Mesendoderm (in vitro differentiated cells): ENCODE measurements at regions not wholly inside any gene's neighbourhood (a gene's known extent, or its start where the extent isn't known, plus 50 kb on each side); places are given as distances from the start of the nearest gene placed in this dataset.

Experiments
- DNase-seq: peaks from one replicate; pipeline ENCODE4 v3.0.0; 2013
- H2AK5ac ChIP-seq: 2 replicates; pipeline ENCODE4 v1.6.1; 2013; ENCODE audit warnings: low read length, inconsistent platforms
- H2BK120ac ChIP-seq: 2 replicates; pipeline ENCODE4 v1.6.1; 2013; ENCODE audit warnings: low read depth, mild to moderate bottlenecking, low read length, moderate library complexity, mixed read lengths
- H2BK15ac ChIP-seq: replicated peaks from 2 replicates; pipeline ENCODE4 v1.6.1; 2013; ENCODE audit warnings: low read depth, mild to moderate bottlenecking, moderate library complexity
- H2BK5ac ChIP-seq: 2 replicates; pipeline ENCODE4 v1.6.1; 2013; ENCODE audit warnings: low read length, inconsistent platforms
- H3K18ac ChIP-seq: 2 replicates; pipeline ENCODE4 v1.6.1; 2013; ENCODE audit warnings: mild to moderate bottlenecking, low read length, mixed read lengths
- H3K23ac ChIP-seq: one replicate; pipeline ENCODE4 v1.6.1; 2013; ENCODE audit warnings: low read length
- H3K27ac ChIP-seq: 2 replicates; pipeline ENCODE4 v1.5.1; 2013; ENCODE audit warnings: low read depth, mild to moderate bottlenecking, inconsistent platforms, low read length, moderate library complexity
- H3K27me3 ChIP-seq: 2 replicates; pipeline ENCODE4 v1.6.1; 2013; ENCODE audit warnings: low read length, control low read depth, mild to moderate bottlenecking, inconsistent platforms; ENCODE audit not compliant: insufficient read depth, poor library complexity
- H3K36me3 ChIP-seq: 2 replicates; pipeline ENCODE4 v1.6.1; 2013; ENCODE audit warnings: low read length, inconsistent platforms; ENCODE audit not compliant: control insufficient read depth, insufficient read depth
- H3K4ac ChIP-seq: one replicate; pipeline ENCODE4 v1.6.1; 2013; ENCODE audit warnings: low read depth, mild to moderate bottlenecking, low read length, moderate library complexity
- H3K4me1 ChIP-seq: 2 replicates; pipeline ENCODE4 v1.6.1; 2013; ENCODE audit warnings: low read depth, low read length, inconsistent platforms; ENCODE audit not compliant: control insufficient read depth
- H3K4me2 ChIP-seq: 2 replicates; pipeline ENCODE4 v1.6.1; 2013; ENCODE audit warnings: low read length
- H3K4me3 ChIP-seq: 2 replicates; pipeline ENCODE4 v1.5.1; 2013; ENCODE audit warnings: mild to moderate bottlenecking, low read length
- H3K56ac ChIP-seq: one replicate; pipeline ENCODE4 v1.6.1; 2013; ENCODE audit warnings: low read length
- H3K79me1 ChIP-seq: 2 replicates; pipeline ENCODE4 v1.6.1; 2013; ENCODE audit warnings: low read length, inconsistent platforms
- H3K79me2 ChIP-seq: 2 replicates; pipeline ENCODE4 v1.6.1; 2013; ENCODE audit warnings: mild to moderate bottlenecking, low read length; ENCODE audit not compliant: control insufficient read depth, insufficient read depth
- H3K9ac ChIP-seq: 2 replicates; pipeline ENCODE4 v1.6.1; 2013; ENCODE audit warnings: low read length, inconsistent platforms
- H4K5ac ChIP-seq: one replicate; pipeline ENCODE4 v1.6.1; 2013; ENCODE audit warnings: low read length
- H4K8ac ChIP-seq: one replicate; pipeline ENCODE4 v1.6.1; 2013; ENCODE audit warnings: low read depth, mild to moderate bottlenecking, control low read depth, low read length, moderate library complexity
- WGBS: extraction: QIAGEN DNeasy Blood & Tissue Kit; methylation state at CpG from one replicate; pipeline ENCODE4 v1.1.7; 2013; ENCODE audit warnings: low lambda C conversion rate, missing lambda C conversion rate; ENCODE audit not compliant: insufficient coverage; ENCODE audit errors: extremely low coverage; 5-methylcytosine and 5-hydroxymethylcytosine counted together

DNA sequence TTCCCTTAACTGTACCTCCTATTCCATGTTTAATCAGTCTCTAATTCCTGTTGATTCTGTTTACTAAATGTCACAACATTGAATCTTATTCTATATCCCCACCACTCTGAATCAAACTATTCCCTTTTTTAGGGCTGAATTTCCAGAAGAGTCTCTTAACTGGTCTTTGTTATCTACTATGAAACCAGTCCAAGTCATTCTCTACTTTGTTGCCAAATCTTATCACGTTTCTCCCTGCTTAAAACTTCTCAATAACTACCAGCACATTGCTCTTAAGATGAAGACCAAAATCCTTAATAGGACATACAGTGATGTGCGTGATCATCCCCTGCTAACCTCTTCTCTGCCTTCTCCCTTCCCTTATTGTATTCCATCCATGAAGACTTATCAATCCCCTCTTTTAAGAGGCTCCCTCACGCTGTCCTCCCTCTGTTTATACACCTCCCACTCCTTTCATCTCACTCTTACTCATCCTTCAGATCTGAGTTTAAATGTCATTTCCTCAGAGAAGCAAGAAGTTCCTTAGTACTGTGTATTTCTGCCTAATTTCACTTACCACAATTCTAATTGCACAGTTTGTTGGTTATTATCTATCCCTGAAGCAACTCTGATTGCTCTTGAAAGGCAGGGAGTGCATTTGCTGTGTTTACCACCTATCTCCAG lies 143.0 kb upstream of the AHI1 start:
- Histone ChIP-seq H2BK5ac (no peak overlapping the region), H3K9ac (no peak overlapping the region), H4K8ac (no peak overlapping the region), H3K4me3 (no peak overlapping the region), H3K4me1 (no peaks in the 10 kb centered on the region), H2BK120ac (no peak overlapping the region), H3K79me2 (no peaks in the 10 kb centered on the region), H3K4ac (no peak overlapping the region), H3K18ac (no peak overlapping the region), H3K4me2 (no peak overlapping the region), H2AK5ac (no peak overlapping the region), H3K27me3 (no peaks in the 10 kb centered on the region), H3K23ac (no peak overlapping the region), H3K27ac (no peak overlapping the region), H4K5ac (no peak overlapping the region), H3K56ac (no peak overlapping the region), H3K79me1 (no peaks in the 10 kb centered on the region), H2BK15ac (no peak overlapping the region), H3K36me3 (no peaks in the 10 kb centered on the region)
- no peak for DNase-seq
- WGBS, result no CpG with 5 or more reads among the region's 3 CpGs

DNA sequence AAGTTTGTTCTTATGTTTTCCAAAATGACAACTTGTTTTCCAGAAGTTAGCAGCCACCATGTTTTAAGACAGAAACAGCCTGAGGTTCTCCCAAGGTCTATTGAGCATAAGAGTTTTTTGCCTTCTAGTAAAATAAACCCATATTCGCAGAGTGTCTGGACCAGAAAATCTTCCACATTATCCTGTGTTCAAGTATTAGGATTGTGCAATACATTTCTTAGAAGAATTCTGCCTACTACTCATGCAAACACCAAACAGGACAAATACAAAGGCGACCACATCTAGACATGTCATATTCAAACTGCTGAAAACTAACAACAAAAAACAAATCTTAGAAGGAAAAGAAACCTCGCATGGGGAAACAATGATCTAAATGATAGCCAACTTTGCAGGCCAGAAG lies 145.4 kb upstream of the AHI1 start:
- Histone ChIP-seq H2AK5ac (no peak overlapping the region), H3K36me3 (no peaks in the 10 kb centered on the region), H2BK120ac (no peak overlapping the region), H3K27me3 (no peaks in the 10 kb centered on the region), H3K23ac (no peak overlapping the region), H2BK5ac (no peak overlapping the region), H3K4me2 (no peak overlapping the region), H3K4me1 (no peaks in the 10 kb centered on the region), H3K79me1 (no peaks in the 10 kb centered on the region), H4K8ac (no peak overlapping the region), H3K27ac (no peak overlapping the region), H3K79me2 (no peaks in the 10 kb centered on the region), H4K5ac (no peak overlapping the region), H3K56ac (no peak overlapping the region), H3K4ac (no peak overlapping the region), H2BK15ac (no peak overlapping the region), H3K18ac (no peak overlapping the region), H3K9ac (no peak overlapping the region), H3K4me3 (no peak overlapping the region)
- no CpG with 5 or more reads among the region's 3 CpGs for WGBS
- DNase-seq, result no peak

DNA sequence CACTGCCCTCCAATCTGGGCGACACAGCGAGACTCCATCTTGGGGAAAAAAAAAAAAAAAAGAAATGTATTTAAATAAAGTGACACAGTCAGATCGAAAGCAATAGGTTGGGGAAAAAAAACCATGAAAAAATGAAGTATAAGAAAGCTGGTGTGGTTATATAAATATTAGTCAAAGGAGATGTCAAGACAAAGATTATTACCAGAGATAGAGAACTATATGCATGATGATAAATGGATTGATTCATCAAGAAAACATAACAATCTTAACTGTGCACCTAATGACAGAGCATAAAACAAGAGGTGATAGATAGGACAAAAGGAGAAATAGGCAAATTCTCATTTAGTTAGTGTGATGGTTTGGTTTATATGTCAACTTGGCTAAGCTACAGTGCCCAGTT lies 146.9 kb upstream of the AHI1 start:
- Histone ChIP-seq H4K5ac (no peak overlapping the region), H3K4me1 (no peaks in the 10 kb centered on the region), H3K9ac (no peak overlapping the region), H2BK5ac (no peak overlapping the region), H3K23ac (no peak overlapping the region), H3K4ac (no peak overlapping the region), H4K8ac (no peak overlapping the region), H3K4me2 (no peak overlapping the region), H2AK5ac (no peak overlapping the region), H3K18ac (no peak overlapping the region), H2BK120ac (no peak overlapping the region), H3K27ac (no peak overlapping the region), H3K4me3 (no peak overlapping the region), H3K56ac (no peak overlapping the region), H3K79me2 (no peaks in the 10 kb centered on the region), H3K36me3 (no peaks in the 10 kb centered on the region), H2BK15ac (no peak overlapping the region), H3K27me3 (no peaks in the 10 kb centered on the region), H3K79me1 (no peaks in the 10 kb centered on the region)
- DNase-seq, result no peak
- WGBS, result no CpG with 5 or more reads among the region's 3 CpGs

DNA sequence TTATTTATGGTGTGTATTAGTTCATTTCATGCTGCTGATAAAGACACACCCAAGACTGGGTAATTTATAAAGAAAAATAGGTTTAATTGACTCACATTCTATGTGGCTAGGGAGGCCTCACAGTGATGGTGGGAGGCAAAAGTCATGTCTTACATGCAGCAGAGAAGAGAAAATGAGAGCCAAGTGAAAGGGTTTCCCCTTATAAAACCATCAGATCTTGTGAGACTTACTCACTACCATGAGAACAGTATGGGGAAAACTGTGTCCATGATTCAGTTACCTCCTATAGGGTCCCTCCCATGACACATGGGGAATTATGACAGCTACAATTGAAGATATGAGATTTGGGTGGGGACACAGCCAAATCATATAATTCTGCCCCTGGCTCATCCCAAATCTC lies 150.0 kb upstream of the AHI1 start:
- Histone ChIP-seq H4K5ac (no peak overlapping the region), H3K27me3 (no peaks in the 10 kb centered on the region), H3K4me1 (no peaks in the 10 kb centered on the region), H3K18ac (no peak overlapping the region), H3K56ac (no peak overlapping the region), H3K36me3 (no peaks in the 10 kb centered on the region), H2BK5ac (no peak overlapping the region), H2AK5ac (no peak overlapping the region), H4K8ac (no peak overlapping the region), H3K79me2 (no peaks in the 10 kb centered on the region), H3K79me1 (no peaks in the 10 kb centered on the region), H3K4me3 (no peak overlapping the region), H2BK15ac (no peak overlapping the region), H2BK120ac (no peak overlapping the region), H3K27ac (no peak overlapping the region), H3K4ac (no peak overlapping the region), H3K23ac (no peak overlapping the region), H3K9ac (no peak overlapping the region), H3K4me2 (no peak overlapping the region)
- DNase-seq, result no peak

DNA sequence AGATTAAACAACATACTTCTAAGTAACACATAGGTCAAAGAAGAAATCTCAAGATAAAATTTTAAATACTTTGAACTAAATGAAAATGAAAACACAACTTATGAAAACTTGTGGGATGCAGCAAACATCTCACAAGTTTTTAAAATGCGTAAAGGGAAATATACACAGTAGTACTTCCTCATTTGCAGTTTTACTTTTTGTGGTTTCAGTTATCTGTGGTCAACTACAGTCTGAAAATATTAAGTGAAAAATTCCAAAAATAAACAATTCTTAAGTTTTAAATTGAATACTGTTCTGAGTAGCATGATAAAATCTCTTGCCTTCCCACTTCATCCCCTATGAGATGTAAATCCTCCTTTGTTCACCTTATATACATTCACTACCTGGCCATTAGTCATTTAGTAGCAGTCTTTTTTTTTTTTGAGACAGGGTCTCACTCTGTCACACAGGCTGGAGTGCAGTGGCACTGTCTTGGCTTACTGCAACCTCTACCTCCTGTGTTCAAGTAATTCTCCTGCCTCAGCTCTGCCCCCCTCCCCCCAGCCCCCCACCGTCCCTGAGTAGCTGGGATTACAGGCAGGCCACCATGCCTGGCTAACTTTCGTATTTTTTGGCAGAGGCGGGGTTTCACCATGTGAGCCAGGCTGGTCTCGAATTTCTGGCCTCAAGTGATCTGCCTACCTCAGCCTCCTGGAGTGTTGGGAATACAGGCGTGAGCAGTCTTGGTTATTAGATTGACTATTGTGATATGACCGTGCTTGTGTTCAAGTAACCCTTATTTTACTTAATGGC lies 154.6 kb upstream of the AHI1 start:
- H2BK5ac ChIP-seq, result no peak overlapping the region
- H3K79me2 ChIP-seq, result no peaks in the 10 kb centered on the region
- H3K4me2 ChIP-seq, result no peak overlapping the region
- no peak overlapping the region for H2AK5ac ChIP-seq
- H3K27me3 ChIP-seq, result no peaks in the 10 kb centered on the region
- no peak overlapping the region for H2BK120ac ChIP-seq
- H3K4me1 ChIP-seq, result no peaks in the 10 kb centered on the region
- H3K4me3 ChIP-seq, result no peak overlapping the region
- H3K27ac ChIP-seq, result no peak overlapping the region
- H3K9ac ChIP-seq, result no peak overlapping the region
- DNase-seq, result no peak
- no peak overlapping the region for H3K18ac ChIP-seq
- H3K56ac ChIP-seq, result no peak overlapping the region
- H2BK15ac ChIP-seq, result no peak overlapping the region
- no peak overlapping the region for H3K4ac ChIP-seq
- no CpG with 5 or more reads among the region's 7 CpGs for WGBS
- no peak overlapping the region for H4K8ac ChIP-seq
- H3K36me3 ChIP-seq, result no peaks in the 10 kb centered on the region
- H4K5ac ChIP-seq, result no peak overlapping the region
- no peak overlapping the region for H3K23ac ChIP-seq
- no peaks in the 10 kb centered on the region for H3K79me1 ChIP-seq

DNA sequence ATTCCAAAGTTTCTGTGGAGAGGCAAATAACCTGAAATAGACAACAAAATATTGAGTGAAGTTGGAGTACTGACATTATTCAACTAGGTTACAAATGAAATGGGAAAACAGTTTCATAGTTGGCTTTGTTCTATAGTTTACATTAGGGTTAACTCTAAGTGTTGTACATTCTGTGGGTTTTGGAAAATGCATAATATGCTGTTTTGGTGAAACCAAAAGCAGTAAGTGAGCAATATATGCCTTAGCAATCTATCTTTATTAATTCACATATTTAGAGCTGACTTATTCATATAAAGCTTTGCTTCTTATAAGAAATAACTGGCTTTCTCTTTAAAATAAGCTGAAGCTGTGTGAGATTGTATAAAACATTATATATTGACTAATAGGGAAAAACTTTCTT lies 157.5 kb upstream of the AHI1 start:
- Histone ChIP-seq H3K4me3 (no peak overlapping the region), H3K18ac (no peak overlapping the region), H3K9ac (no peak overlapping the region), H3K36me3 (no peaks in the 10 kb centered on the region), H3K79me2 (no peaks in the 10 kb centered on the region), H4K8ac (no peak overlapping the region), H4K5ac (no peak overlapping the region), H3K4me2 (no peak overlapping the region), H3K4me1 (no peaks in the 10 kb centered on the region), H2AK5ac (no peak overlapping the region), H3K56ac (no peak overlapping the region), H3K27ac (no peak overlapping the region), H2BK5ac (no peak overlapping the region), H2BK120ac (no peak overlapping the region), H3K23ac (no peak overlapping the region), H3K4ac (no peak overlapping the region), H2BK15ac (no peak overlapping the region), H3K27me3 (no peaks in the 10 kb centered on the region), H3K79me1 (no peaks in the 10 kb centered on the region)
- no peak for DNase-seq
